ENCODE measurements at regions not wholly inside any gene's neighbourhood (a gene's known extent, or its start where the extent isn't known, plus 50 kb on each side); places are given as distances from the start of the nearest gene placed in this dataset.

- no peak for TF ChIP-seq CTCF (IDR thresholded peaks at IDR 0.05)
- no peak for TF ChIP-seq EP300 (IDR thresholded peaks at IDR 0.05)
- TF ChIP-seq POLR2A (IDR thresholded peaks at IDR 0.05): no peak
- no peak for TF ChIP-seq POLR2AphosphoS5 (IDR thresholded peaks at IDR 0.05)
Measured at GRCh38 chr1:56191369-56191768, 388.0 kb downstream of the PLPP3 start.

All from suprapubic skin (tissue), 4 donors.